ENCODE measurements at regions not wholly inside any gene's neighbourhood (a gene's known extent, or its start where the extent isn't known, plus 50 kb on each side); places are given as distances from the start of the nearest gene placed in this dataset.

DNA sequence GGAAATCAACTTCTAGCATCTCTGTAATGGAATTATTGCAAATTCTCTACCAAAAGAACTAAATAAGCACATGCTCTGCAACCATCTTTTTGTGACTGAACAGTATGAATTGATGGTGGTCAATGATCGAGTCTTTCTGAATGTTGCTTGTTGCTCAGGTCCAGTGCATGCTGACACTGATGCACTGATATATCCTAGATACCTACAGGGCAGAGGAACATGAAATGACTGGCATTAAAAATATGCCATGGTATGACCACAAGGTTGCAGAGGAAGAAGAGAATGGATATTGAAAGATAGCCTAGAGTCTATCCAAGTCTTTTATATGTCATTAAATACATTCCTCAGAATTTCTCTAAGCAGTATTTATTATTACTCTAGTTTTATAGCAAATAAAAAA, 692.8 kb upstream of the TENM3 start:
- no peak for ATAC-seq

DNA sequence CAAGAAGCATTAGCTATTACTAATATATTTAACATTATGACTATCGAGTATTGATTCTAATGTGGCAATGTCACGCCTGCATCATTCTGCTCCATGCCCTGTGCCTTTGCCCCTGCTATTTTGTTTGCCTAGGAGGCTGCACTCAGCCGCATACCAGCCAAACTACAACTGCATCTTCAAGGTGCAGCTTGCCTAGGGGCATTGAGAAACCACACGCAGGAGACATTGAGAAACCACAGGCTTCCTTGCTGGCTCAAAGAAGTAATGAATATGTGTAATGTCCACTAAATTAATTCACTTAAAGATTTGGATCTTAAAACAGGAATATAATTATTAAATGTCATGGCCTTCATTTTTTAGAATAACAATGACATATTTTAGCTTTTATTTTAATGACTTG, 683.6 kb upstream of the TENM3 start:
- no peak for ATAC-seq

DNA sequence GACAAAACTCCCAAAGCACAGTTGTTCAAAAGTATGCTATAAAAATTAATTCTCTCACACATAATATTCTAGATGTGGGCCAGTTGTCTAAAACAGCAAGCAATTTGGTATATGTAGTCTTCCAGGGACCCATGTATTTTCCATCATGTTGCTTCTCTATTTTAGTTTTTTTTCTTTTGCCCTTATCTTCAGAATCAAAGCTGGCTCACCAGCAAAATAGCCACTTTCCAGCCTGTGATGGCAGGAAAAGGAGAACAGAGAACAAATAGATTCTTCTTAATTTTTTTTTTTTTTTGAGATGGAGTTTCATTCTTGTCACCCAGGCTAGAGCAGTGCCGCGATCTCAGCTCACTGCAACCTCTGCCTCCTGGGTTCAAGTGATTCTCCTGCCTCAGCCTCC, 680.8 kb upstream of the TENM3 start:
- ATAC-seq: no peak

DNA sequence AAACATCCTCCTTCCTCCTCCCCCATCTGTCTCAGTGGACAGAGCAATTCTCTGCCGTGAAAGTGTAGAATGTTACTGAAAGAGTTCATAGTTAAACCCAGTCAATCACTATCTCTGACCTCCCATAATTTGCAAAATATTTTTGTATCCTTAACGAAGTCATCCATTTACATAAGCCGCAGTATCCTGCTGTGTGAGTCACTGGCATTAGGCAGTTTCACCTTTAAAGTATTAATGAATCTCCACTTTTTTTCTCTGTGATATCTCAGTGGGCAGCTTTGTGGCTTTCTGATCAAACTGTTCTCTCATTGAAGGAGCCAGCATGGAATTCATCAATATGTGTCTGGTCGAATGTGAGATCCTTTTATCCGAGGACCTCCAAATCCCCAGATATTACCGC, 678.6 kb upstream of the TENM3 start:
- no peak for ATAC-seq

DNA sequence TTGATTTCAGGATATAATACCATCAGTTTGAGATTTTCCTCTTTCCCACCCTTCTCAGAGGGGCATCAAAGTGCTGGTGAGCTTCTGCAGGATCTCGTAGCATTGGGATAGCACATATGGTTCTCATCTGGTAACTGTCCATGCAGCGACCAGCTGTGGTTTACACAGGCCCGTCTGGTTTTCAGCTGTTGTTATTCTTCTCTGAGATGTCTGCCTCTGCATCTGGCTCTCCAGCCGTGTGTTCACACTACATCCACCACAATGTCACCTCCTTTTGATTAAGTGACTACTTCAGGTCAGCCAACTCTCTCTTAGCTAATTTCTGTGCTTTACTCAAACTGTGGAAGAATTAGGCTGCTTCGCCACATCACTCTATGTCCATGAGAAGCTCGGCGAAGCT, 676.7 kb upstream of the TENM3 start:
- no peak for ATAC-seq

GRCh38 chr4:181569553-181569952, 673.6 kb upstream of the TENM3 start:
- ATAC-seq: no peak

DNA sequence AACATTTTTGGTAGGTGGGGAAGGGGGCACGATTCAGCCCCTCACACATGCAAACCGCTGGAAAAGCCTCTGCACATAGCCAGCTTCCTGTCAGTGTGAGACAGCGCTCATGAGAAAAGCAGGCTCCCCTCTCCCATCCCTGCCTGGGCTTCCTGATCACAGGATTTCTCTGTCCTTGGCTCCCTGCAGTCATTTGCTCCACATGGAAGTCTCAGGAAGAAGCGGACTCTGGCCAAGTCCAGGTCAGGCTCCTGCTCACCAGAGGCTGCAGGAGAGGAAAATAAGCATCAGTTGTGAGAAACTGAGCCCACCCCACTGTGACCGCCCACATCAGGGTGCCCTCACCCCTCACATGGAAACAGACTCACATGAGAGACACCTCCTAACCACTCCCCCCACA, 664.3 kb upstream of the TENM3 start:
- ATAC-seq: no peak

DNA sequence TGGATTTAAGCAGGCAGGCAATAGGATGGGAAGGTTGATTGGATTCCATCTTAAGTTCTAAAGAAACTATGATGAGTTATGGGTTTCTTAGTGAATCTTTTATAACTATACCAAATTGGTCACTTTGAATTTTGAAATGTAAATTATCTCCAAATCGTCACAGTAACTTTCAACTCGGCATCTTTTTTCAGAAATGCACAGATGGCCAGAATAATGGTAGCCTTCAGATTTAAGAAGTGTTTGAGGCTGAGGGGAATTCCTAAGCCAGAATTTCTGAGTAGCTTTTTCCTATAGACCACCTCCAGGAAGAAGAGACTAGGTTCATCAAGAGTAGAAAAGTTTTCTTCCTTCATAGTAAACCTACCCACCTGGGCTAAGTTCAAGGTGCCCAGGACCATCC, 663.7 kb upstream of the TENM3 start:
- no peak for ATAC-seq

DNA sequence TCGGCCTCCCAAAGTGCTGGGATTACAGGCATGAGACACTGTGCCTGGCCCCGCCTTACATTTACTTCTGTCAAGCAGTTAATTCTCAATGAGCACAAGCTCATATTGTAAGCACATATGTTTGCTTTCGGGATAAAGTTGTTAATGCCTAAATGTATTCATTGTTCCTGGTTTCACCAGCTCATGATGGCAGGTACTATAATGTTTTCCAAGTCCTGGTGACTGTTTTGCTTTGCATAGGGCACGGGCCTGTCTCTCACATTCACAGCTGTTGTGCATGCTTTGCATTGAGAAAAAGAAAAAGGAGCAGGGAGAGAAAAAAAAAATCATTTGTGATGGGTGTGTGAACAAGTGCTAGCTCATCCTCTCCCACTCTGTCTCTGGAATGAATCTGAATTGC, 661.2 kb upstream of the TENM3 start:
- no peak for ATAC-seq

DNA sequence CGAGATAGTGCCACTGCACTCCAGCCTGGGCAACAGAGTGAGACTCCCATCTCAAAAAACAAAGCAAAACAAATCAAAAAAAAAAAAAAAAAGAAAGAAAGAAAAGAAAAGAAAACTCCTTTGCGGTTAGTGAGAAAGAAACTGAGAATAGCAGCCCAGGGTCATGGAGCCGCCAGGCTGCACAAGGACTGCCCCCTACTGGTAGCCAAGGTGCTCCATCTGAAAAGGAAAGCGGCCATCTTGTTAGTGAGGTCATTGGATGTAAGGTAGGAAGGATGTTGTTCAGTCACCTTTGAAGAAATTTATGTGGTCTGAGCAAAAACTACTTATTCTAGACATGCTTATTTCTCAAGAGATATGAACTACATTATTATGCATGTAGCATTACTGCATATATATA, 660.6 kb upstream of the TENM3 start:
- no peak for ATAC-seq

DNA sequence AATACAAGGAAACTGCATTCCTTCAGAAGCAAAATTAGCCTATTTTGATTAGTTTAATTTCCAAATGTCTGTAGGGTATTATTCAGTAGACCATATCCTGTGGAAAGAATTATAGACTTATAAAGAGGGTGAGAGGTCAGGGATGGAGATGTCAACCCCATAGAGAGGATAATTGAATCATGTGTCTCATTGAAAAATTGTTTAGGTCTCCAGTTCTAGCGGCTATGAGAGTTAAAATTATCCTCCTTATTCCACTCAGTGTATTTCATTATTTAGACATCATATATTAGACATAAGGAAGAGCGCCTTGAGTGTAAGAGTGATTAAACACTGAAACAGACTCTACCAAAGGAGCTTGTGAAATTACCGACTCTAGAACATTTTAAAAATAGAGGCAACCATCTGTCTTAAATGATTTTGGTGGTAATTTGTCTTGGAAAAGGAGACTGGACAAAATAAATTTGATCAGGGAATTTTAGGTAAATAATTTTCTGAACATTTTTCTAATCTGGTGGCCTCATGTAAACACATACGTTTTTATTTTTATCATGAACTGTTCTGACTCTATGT, 654.4 kb upstream of the TENM3 start:
- no peak for ATAC-seq

GRCh38 chr4:181592221-181592745, 650.9 kb upstream of the TENM3 start:
- ATAC-seq: no peak

- no peak for ATAC-seq
Observed at GRCh38 chr4:181593703-181594102, 649.5 kb upstream of the TENM3 start.

GRCh38 chr4:181594188-181594587, 649.0 kb upstream of the TENM3 start:
- no peak for ATAC-seq

DNA sequence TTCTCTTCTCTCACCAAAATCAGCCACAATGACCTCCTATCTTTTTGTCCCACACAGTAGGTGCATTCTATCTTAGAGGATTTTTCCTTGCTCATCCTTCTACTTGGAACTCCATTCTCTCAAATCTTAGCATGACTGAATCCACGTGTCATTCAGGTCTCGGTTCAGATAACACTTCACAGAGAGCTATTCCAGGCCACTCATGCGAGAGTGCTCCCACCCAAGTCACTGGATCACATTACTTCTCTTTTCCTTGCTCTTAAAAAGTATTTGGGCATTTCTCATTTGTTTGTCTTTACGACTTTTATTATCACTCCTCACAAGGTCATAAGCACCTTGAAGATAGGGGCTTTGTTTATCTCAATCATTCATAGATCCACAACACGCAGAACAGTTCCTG, 647.5 kb upstream of the TENM3 start:
- no peak for ATAC-seq

- ATAC-seq: no peak
Observed at GRCh38 chr4:181597766-181598165, 645.4 kb upstream of the TENM3 start.

DNA sequence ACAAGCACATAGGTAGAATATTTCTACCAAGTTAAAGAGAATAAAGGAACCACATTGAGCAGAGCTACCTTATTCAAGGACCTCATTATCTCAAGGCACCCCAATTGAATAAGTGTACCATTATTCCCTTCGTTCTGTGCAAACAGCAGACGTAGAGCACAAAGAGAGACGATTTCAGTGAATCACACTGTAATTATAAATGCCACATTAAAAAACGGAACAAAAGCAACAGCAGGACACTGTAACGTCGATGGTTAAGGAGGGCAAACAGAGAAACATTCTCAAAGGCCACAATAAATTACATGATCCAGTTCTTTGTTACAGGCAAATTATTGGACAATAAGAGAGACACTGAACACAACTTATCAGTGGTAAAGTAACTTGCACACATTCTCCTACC, 644.1 kb upstream of the TENM3 start:
- no peak for ATAC-seq

- no peak for ATAC-seq
Observed at GRCh38 chr4:181601103-181601502, 642.1 kb upstream of the TENM3 start.

GRCh38 chr4:181604546-181604945, 638.7 kb upstream of the TENM3 start:
- ATAC-seq: no peak

GRCh38 chr4:181606300-181606699, 636.9 kb upstream of the TENM3 start:
- ATAC-seq: no peak

DNA sequence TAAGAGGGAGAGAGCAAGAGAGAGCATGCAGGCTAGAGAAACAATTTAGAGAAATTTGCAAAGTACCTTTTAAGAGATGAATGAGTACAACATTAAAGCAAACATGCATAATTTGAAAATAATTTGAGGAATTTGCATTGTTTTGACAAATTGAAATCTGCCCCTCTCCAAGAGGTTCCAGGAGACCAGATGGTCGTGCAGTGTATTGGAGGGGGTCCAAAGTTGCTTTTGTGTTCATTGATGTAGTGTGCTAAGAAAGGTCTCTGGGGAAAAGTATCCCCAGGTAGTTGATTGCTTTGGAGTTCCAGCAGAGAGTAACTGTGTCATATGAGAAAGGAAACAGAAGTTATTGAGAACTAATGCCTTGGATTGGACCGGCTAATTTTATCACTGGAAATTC, 635.0 kb upstream of the TENM3 start:
- no peak for ATAC-seq

DNA sequence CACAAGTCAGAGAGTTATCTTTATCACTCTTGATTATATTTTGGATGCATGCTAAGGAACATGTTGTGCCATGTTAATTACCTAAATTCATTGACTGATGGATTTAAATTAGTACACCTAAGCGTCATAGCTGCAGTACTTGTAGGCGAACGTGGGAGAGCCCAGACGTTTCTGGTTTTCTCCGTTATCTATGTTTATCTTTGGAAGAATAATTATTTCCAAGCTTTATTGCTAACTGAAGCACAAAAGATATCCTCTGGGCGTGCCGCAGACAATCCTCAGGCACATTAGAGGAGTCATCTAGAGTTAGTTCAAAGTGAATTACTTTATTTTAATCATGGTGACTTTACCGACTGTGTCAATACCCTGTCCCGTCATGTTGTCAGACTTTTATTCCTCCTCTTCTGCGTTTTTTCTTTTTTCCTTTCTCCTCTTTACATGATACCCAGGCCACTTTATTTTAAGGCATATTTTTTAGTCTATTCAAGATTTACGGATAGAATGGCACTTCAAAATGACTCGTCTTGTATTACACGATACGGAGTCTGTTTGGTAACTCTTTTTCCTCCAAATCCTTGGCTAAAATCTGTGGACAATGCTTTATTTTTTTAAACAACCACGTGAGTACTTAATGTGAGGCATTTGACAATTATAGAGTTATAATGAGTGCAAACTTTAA, 632.0 kb upstream of the TENM3 start:
- ATAC-seq: no peak

GRCh38 chr4:181611946-181612600, 631.1 kb upstream of the TENM3 start:
- no peak for ATAC-seq

DNA sequence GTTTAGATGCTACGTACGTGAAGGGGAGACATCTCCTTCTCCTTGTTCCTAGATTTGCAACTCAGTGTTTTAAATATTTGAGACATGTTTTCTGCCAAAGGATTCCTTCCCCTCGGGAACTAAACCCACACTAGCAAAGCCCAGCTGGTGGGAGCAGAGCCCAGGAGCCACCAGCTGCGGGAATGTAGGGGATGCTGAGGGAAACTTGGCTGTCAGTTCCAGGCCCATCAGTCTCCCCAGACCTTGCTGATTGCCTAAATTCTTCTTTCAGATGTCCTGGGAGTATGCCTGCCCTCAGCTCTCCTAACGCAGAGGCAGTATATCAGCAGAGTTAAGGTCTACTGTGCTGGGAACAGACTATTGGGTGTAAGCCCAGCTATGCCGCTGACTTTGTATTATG, 630.0 kb upstream of the TENM3 start:
- ATAC-seq: no peak

Data from activated CD4-positive, CD25-positive, alpha-beta regulatory T cell treated with anti-CD3 and anti-CD28 coated beads, Interleukin-2, amount 50 U/mL, for 24 hours (primary cell).